SKM-1 (cell line): ENCODE measurements at regions not wholly inside any gene's neighbourhood (a gene's known extent, or its start where the extent isn't known, plus 50 kb on each side); places are given as distances from the start of the nearest gene placed in this dataset.

Experiments used
- DNase-seq: peaks from one replicate; lab custom pipeline; 2025; ENCODE audit not compliant: unreplicated experiment; lab: John Stamatoyannopoulos, UW

GRCh38 chr6:104123227-104123626, 736.5 kb downstream of the HACE1 start:
- no peak for DNase-seq

GRCh38 chr6:104118274-104118673, 741.4 kb downstream of the HACE1 start:
- DNase-seq, result no peak

- no peak for DNase-seq
These were observed 749.9 kb downstream of the HACE1 start for GRCh38 chr6:104109806-104110205.

- DNase-seq, result no peak
These were observed 751.1 kb downstream of the HACE1 start for GRCh38 chr6:104108634-104109033.

- no peak for DNase-seq
These were observed 763.9 kb downstream of the HACE1 start for GRCh38 chr6:104095661-104096416.

GRCh38 chr6:104087765-104088164, 772.0 kb downstream of the HACE1 start:
- DNase-seq, result no peak

GRCh38 chr6:104068281-104068680, 791.4 kb downstream of the HACE1 start:
- DNase-seq, result no peak

DNA sequence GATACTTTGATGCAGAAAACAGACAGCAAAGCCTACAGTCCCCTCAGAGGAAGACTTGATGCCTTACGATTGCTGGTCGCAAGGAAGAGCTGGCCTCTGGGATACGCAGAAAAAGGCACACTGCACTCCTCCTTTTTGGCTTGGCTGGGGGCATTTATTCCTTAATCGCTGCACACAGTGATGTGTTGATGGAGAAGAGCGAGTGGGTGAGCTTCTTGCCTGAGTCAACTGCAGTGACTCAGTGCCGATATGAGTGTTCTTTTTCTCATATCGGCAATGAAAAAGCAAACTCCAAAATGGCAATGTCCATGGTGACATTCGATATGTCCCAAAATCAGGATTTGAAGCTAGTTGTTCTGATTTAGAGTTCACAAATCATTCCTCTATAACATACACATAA, 794.8 kb downstream of the HACE1 start:
- no peak for DNase-seq

- DNase-seq, result no peak
These were observed 809.3 kb downstream of the HACE1 start for GRCh38 chr6:104050455-104050854.

DNA sequence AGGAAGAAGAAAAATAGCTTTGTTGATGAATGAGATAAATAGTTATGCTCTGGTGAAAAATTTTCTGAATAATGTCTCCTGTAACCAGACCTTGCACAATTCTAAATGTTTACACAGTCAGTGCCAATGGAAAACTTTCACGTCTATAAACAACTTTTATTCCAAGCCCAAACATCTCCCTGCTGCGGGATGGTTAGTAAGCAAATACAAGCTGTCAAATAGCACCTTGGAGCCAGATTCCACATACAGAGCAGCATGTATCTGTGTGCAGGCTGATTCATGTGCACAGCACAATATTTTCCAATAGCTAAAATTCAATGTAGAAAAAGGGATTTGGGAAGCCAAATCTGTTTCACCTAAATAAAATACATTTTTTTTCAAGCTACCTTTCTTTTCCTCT, 813.3 kb downstream of the HACE1 start:
- DNase-seq, result no peak

- DNase-seq, result no peak
These were observed 828.4 kb downstream of the HACE1 start for GRCh38 chr6:104031346-104031745.

- no peak for DNase-seq
These were observed 837.6 kb downstream of the HACE1 start for GRCh38 chr6:104022126-104022525.

GRCh38 chr6:104019075-104019753, 840.5 kb downstream of the HACE1 start:
- DNase-seq, result no peak

GRCh38 chr6:104017410-104018381, 842.0 kb downstream of the HACE1 start:
- DNase-seq, result no peak

DNA sequence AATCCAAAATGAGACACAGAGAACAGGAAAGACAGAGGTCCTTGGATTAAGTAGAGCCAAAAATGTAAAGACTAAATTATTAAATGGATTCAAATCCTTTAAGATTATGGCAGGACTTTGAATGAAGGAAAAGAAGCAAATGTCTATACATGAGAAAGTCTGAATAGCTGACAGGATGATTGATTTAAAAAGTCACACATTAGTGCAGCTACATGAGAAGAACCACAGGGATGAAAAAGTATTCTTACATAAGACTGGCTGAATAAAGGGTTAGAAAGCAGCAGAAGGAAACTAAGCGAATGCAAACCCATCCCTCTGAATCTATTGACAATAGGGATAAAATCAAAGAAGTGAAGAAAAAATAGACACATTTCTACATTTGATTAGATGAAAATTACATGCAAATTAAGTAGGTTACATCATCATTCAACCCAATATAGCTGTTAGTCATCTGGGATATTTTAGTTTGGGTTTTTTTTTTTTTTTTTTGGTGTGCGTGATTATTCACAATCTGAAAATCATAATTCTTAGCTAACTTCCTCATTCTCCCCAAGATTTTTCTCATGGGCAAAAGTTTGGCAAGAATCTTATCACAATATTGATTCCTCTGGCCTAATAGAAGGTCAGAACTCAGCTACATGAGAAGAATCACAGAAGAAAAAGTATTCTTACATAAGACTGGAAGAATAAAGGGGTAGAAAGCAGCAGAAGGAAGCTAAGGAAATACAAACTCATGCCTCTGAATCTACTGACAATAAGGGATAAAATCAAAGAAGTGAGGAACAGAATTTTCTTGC, 845.4 kb downstream of the HACE1 start:
- no peak for DNase-seq

DNA sequence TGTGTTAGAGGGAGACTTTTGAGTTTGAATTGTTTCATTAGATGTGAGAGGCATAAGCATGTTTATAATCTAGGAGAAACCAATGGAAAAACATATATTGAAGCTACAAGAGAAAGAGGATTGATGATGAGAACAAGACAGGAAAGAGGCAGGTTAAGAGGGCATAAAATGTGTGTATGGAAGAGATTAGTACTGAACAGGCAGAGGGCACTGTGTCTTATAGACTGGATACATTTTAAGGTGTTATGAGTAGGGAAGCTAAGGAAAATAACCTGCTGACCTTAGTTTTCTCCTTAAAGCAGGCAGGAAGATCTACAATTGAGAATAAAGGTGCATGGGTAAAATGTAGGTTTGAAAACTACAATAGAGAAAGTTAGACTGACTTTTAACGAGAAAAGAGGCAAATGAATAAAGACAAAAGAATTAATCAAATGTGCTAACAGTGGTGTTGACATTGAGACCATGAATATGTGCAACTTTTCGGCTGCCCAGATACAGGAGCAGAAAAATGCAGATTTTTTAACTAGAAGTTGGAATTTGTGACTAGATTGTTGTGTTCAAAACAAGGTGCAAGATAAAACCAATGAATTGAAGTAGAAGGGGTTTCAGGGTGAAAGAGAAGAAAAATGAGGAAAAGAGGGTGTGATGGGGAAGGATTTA, 846.3 kb downstream of the HACE1 start:
- DNase-seq, result no peak

GRCh38 chr6:104010897-104011296, 848.8 kb downstream of the HACE1 start:
- no peak for DNase-seq

DNA sequence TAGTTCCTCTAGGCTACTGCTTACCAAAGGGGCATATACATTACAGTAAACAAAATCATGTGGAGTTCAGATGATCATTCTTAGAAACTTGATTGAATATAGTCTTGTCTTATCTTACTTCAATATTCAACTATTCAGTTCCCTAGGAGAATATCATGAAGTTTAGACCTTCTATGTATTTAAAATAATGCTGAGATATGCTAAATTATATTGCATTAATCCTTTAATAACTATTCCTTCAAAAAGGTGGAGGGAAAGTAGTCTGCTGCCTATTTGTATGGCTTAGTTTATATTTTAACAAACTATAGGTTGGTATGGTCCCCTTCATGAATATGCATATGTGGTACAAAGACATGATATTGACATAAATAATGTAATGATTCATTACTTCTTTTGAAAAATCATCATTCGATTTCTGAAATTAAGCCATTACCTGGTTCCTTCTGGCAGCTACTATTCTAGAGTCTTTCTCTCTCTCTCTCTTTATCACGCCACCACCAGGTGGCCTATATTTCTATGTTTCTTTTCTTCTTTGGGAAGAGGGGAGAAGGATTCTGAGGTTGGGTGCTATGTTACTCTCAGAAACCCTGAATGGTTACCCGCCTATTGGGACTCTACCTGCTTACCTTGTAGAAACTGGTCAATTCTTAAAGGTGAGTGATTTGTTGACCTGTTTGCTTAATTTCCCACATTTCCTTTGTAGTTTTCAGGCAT, 855.8 kb downstream of the HACE1 start:
- DNase-seq, result no peak

- no peak for DNase-seq
These were observed 864.1 kb downstream of the HACE1 start for GRCh38 chr6:103995571-103995970.

DNA sequence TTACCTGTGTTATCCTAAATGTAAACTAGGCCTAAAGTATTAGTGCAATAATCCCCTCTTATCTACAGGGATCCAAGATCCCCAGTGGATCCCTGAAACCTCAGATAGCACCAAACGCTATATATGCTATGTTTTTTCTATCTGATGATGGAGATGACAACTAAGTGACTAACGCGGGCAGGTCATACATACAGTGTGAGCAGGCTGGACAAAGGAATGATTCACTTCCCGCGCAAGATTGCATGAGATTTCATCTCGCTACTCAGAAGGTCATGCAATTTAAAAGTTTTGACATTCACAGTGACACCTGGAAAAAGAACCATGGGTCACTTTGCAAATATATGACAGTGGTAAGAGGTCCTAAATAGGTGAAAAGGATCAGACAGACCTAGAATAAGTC, 875.9 kb downstream of the HACE1 start:
- no peak for DNase-seq
